ENCODE measurements at regions not wholly inside any gene's neighbourhood (a gene's known extent, or its start where the extent isn't known, plus 50 kb on each side); places are given as distances from the start of the nearest gene placed in this dataset.
"Not testable (repeated sequence)": the region's sequence is repeated elsewhere in the genome, so short reads cannot be mapped to it uniquely, and the experiment has no call there.

DNA sequence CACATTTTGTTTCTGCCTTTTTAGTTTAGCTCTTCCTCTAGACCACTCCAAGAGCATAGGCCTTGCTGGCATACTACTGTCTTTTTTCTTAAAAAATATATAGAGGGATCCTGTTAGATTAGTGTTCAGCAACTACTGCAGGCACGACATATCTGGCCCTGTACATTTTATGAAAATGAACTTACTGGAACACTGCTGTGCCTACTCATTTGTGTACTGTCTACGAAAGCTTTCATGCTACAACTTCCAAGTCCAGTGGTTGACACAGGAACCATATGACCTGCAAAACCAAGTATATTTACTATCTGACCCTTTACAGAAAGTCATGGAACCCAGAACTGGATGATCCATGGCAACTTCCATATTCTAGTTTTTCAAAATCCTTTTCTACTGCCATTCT is 66.6 kb upstream of the SPTLC3 start:
- DNase-seq (ENCODE audit: low spot score): no peak
- H3K27ac ChIP-seq: no peak overlapping the region
- TF ChIP-seq, protein P1, sequence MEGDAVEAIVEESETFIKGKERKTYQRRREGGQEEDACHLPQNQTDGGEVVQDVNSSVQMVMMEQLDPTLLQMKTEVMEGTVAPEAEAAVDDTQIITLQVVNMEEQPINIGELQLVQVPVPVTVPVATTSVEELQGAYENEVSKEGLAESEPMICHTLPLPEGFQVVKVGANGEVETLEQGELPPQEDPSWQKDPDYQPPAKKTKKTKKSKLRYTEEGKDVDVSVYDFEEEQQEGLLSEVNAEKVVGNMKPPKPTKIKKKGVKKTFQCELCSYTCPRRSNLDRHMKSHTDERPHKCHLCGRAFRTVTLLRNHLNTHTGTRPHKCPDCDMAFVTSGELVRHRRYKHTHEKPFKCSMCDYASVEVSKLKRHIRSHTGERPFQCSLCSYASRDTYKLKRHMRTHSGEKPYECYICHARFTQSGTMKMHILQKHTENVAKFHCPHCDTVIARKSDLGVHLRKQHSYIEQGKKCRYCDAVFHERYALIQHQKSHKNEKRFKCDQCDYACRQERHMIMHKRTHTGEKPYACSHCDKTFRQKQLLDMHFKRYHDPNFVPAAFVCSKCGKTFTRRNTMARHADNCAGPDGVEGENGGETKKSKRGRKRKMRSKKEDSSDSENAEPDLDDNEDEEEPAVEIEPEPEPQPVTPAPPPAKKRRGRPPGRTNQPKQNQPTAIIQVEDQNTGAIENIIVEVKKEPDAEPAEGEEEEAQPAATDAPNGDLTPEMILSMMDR (conservative IDR thresholded peaks at IDR 0.05; ENCODE audit: low read depth): no peak
- ChIA-PET POLR2A (ENCODE audit: low non-redundant PET) (no interaction called here), CTCF (no interaction called here)

DNA sequence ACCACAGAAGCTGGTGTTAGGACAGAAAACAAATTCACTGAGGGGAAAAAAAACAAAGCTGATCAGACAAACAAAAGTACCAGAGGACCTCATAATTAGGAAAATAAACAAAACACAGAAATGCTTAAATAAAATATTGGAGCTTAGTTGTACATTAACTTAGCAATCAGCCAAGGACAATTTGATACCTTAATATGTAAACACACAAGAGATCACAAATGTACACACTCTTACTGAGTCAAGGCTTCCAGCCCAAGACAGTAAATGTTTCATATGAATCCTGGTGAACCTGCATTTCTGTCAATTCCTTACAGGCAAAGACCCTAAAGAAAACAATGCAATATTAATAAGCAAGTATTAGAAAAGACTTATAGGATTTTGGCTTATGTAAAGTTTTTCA is 62.0 kb upstream of the SPTLC3 start:
- TF ChIP-seq, protein P1 (conservative IDR thresholded peaks at IDR 0.05; ENCODE audit: low read depth): no peak
- CTCF ChIA-PET: interaction anchor here (0.7 kb wide), 1 partner anchor 22 kb away, joined by 3 read pairs; no protein-coding TSS in a partner anchor
- POLR2A ChIA-PET (ENCODE audit: low non-redundant PET): no interaction called here
- H3K27ac ChIP-seq: no peak overlapping the region
- DNase-seq (ENCODE audit: low spot score): no peak

DNA sequence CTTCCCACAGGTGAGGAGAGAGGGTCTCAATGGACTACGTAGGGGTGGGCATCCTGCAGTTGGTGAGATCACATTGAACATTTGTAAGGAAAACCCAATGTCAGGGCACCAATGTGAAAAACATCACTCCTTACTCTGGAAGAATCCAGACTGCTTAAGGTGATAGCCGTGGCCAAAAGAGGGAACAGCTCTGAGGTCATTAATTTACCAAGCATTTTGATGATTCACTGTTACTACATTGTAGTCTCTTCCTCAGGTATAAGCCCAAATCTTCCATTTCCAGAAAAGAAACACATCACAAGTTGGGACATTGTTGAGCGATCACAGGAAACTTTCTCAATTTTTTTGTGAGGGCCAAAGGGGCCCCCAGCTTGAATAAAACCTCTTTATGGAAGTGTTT is 61.1 kb upstream of the SPTLC3 start:
- H3K27ac ChIP-seq: no peak overlapping the region
- CTCF ChIA-PET: no interaction called here
- TF ChIP-seq, protein P1 (conservative IDR thresholded peaks at IDR 0.05; ENCODE audit: low read depth): no peak
- no peak for DNase-seq (ENCODE audit: low spot score)
- POLR2A ChIA-PET (ENCODE audit: low non-redundant PET): no interaction called here

DNA sequence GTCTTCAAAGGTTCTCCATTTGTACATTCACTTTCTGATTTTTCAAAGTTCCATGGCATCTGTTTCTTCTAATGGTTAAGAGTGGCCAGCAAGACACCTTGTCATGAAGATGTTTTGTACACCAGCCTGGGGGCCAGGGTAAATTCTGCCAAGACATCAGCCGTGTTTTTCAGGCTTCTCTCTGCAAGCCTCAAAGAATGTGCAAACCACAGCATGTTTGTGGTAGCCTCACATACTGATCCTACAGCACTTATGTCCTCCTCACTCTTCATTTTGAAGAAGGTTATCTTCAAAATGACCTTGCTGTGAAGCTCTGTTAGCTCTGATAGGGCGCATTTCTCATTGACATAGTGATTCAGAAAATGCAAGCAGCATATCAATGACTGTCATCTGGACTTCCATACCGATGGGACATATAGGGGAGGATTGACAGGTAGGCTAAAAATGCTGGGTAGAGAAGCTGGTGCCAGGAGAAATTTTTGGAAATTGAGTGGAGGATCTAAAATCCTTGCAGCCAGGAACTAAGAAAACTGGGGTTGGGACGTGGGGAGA is 59.3 kb upstream of the SPTLC3 start:
- CTCF ChIA-PET: no interaction called here
- TF ChIP-seq, protein P1 (conservative IDR thresholded peaks at IDR 0.05; ENCODE audit: low read depth): no peak
- no peak for DNase-seq (ENCODE audit: low spot score)
- POLR2A ChIA-PET (ENCODE audit: low non-redundant PET): no interaction called here
- no peak overlapping the region for H3K27ac ChIP-seq

DNA sequence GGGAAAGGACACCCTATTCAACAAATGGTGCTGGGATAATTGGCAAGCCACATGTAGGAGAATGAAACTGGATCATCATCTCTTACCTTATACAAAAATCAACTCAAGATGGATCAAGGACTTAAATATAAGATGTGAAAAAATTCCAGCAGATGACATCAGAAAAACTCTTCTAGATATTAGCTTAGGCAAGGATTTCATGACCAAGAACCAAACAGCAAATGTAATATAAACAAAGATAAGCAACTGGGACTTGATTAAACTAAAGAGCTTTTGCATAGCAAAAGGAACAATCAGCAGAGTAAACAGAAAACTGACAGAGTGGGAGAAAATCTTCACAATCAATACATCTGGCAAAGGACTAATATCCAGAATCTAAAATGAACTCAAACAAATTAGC is 54.5 kb upstream of the SPTLC3 start:
- H3K27ac ChIP-seq; DNase-seq (ENCODE audit: low spot score); CTCF ChIA-PET; POLR2A ChIA-PET (ENCODE audit: low non-redundant PET): not testable (repeated sequence)

DNA sequence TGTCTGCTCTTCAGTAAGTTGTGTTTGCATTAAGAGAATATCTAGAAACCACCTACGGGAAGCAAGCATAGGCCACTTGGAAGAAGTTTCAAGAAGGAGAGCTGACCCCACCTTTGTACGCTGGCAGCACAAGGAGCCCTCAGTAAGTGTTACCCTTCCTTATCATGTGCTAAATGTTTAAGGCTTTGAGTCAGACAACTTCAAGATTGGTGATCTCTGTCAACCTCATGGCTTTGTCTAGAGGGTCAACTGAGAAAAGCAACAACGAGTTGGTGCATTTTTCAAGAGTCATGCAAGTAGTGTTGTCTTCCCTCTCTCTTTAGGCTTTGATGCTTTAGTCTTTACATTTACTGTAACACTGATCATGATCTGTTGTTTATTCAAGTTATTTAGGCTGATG is 53.2 kb upstream of the SPTLC3 start:
- ChIA-PET POLR2A (ENCODE audit: low non-redundant PET) (no interaction called here), CTCF (interaction anchor here (0.6 kb wide), 2 partner anchors 11 to 844 kb away, joined by 3 to 5 read pairs; no protein-coding TSS in a partner anchor)
- no peak for DNase-seq (ENCODE audit: low spot score)
- TF ChIP-seq, protein P1 (conservative IDR thresholded peaks at IDR 0.05; ENCODE audit: low read depth): no peak
- H3K27ac ChIP-seq: no peak overlapping the region

DNA sequence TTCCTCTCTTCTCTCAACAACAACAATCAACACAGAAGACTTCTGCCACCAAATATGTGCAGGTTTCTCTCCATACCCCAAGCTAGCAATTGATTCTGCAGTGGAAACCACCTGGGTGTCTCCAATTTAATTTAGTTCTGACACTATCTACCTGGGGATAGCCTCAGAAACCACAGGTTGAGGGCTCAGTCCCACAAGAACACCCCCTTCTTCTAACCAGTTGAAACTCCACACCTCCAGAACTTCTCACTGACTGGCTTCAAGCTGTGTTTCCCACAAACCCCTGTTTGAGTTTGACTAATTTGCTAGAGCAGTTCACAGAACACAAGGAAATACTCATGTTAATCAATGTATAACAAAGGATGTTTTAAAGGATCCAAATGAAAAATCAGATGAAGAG is 52.5 kb upstream of the SPTLC3 start:
- H3K27ac ChIP-seq: no peak overlapping the region
- ChIA-PET POLR2A (ENCODE audit: low non-redundant PET) (no interaction called here), CTCF (interaction anchor here (0.6 to 0.7 kb wide), 2 partner anchors 845 to 1804 kb away, joined by 3 to 5 read pairs; no protein-coding TSS in a partner anchor)
- DNase-seq (ENCODE audit: low spot score): no peak
- TF ChIP-seq, protein P1 (conservative IDR thresholded peaks at IDR 0.05; ENCODE audit: low read depth): no peak
